ENCODE measurements at regions not wholly inside any gene's neighbourhood (a gene's known extent, or its start where the extent isn't known, plus 50 kb on each side); places are given as distances from the start of the nearest gene placed in this dataset.
"Not testable (repeated sequence)": the region's sequence is repeated elsewhere in the genome, so short reads cannot be mapped to it uniquely, and the experiment has no call there.

DNA sequence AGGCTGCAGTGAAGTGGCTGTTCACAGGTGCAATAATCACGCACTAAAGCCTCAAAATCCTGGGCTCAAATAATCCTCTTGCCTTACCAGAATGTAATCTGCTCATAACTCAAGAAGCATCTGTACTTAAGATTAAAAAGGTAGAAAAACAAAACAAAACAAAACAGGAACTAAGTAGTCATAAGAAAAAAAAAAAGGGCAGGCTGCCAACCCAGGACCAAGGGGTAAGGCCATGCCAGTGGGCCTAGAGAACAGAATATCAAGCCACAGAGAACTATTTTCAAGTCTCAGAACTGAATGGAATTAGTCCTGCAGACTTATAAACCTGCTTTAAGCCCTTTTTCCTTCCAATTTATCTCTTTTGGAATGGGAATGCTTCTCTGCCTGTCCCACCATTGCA is 64.8 kb upstream of the TBC1D3K start:
- ATAC-seq (no peak), DNase-seq (no peak)
- intact Hi-C loops (cut with DNase I), result no loop called here

DNA sequence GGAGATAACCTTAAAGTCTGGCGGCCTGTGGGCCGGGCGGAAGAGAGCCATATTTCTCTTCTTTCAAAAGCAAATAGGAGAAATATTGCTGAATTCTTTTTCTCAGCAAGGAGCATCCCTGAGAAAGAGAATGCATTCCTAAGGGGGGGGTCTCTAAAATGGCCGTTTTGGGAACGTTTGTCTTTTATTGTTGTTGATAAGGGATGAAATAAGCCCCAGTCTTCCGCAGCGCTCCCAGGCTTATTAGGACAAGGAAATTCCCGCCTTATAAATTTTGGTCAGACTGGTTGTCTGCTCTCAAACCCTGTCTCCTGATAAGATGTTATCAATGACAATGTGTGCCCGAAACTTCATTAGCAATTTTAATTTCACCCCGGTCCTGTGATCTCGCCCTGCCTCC is 65.8 kb upstream of the TBC1D3K start:
- ATAC-seq; DNase-seq; intact Hi-C loops (cut with DNase I): not testable (repeated sequence)

DNA sequence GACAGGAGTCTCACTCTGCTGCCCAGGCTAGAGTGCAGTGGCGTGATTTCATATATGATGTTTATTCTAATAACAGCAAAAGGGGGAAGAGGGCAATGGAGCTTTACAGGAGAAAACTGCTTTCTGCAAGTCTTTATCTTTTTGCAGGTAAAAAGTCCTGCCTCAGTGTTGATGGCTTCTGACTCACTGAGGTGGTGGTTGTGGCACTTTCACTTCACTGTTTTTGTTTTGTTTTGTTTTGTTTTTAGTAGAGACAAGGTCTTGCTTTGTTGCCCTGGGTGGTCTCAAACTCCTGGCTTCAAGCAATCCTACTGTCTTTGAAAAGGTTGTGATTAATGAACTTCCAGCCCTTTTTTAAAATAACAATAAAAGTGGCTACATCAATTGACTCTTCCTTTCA is 68.0 kb upstream of the TBC1D3K start:
- intact Hi-C loops (cut with DNase I), result no loop called here
- ATAC-seq (no peak), DNase-seq (no peak)

DNA sequence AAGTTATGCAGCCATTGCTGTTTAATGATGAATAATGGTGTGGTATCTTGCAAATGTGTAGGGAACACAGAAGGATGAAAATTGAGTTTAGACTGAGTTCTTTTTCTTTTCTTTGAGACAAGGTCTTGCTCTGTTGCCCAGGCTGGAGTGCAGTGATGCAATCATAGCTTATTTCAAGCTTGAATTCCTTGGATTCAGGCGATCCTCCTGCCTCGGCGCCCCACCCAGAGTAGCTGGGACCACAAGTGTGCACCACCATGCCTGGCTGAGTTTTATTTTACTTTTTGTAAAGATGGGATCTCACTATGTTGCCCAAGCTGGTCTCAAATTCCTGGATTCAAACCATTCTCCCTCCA is 74.6 kb upstream of the TBC1D3K start:
- ATAC-seq (no peak), DNase-seq (no peak)
- intact Hi-C loops (cut with DNase I), result no loop called here

DNA sequence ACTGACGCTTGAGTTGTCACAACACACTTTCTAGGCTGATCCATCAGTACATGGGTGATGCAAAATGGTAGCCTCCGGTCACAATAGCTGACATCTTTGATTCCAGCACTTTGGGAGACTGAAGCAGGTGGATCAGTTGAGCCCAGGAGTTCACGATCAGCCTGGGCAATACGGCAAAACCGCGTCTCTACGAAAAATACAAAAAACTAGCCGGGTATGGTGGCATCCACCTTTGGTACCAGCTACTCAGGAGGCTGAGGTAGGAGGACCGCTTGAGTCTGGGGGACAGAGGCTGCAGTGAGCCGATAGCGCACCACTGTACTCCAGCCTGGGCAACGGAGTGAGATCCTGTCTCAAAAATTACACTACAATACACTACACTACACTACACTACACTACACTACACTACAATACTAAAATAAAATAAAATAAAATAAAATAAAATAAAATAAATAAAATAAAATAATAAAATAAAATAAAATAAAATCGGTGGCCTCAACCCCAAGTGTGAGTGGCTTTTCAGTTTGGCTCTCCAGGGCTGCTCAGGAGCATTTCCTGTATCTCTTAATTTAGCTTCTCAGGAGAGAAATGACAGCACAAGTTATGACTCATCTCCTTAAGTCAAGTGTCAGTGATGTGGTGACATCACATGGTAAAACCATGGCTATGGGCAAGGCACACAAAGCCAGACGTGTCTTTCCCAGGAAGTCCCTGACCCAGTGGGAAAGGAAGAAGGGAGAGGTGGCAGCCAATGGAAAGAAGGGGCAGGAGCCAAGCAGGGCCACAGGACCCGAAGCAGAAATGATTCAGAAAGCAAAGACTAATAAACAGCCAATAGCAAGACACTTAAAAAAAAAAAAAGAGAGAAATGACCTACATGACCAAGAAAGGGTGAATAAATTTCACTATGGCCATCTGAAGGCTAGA is 75.3 kb upstream of the TBC1D3K start:
- intact Hi-C loops (cut with DNase I), result no loop called here
- ATAC-seq (peak in 1 of 2 donors; percentile 70), DNase-seq (no peak)

DNA sequence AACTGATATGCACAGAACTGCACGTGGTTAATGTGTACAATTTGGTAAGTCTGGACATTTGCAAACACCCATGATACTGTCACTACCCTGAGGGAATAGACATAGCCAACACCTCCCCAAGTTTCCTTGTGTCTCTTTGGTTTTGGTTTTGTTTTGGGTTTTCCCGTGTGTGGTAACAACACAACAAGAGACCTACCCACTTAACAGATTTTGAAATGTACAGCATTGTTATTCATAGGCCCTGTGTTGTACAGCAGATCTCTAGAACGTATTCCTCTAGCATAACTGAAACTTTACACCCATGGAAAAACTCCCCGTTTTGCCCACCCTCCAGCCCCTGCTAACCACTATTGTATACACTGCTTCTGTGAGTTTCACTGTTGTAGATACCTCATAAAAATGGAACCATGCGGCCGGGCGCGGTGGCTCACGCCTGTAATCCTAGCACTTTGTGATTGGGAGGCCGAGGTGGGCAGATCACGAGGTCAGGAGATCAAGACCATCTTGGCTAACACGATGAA is 76.3 kb upstream of the TBC1D3K start:
- DNase-seq (no peak), ATAC-seq (no peak)
- intact Hi-C loops (cut with DNase I), result no loop called here

DNA sequence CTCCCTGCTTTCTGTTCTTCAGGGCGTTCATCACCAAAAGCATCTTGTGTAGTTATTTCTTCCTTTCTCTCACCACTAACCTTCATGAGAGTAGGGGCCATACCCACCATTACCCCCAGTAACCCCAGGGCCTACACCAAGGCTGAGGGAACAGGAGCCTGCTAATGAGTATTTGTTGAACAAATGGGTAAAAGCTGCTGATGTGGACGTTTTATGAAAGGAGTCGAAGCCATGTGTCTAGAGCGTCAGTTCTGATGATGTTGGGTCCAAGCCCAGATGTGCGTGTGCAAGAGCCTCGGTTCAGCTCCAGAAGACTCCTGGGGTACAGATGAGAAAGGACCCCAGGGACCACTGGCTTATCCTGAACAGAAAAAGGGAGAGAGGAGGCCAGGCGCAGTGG is 77.1 kb upstream of the TBC1D3K start:
- DNase-seq (no peak), ATAC-seq (no peak)
- intact Hi-C loops (cut with DNase I), result no loop called here

DNA sequence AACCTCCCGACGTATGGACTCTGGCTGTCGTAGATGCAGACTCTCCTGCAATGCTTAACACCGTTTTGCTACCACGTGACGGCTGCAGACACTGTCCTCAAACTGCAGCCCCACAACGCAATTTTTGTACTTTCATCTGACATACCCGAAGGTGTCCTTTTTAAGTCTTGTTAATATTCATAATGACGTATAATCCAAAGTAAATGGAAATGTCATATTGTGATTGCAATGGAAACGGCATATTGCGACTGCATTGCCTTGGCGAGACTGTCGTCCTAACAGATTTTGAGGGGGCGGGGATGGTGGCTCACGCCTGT is 79.3 kb upstream of the TBC1D3K start:
- no peak for DNase-seq
- intact Hi-C loops (cut with DNase I), result no loop called here
- no peak for ATAC-seq

DNA sequence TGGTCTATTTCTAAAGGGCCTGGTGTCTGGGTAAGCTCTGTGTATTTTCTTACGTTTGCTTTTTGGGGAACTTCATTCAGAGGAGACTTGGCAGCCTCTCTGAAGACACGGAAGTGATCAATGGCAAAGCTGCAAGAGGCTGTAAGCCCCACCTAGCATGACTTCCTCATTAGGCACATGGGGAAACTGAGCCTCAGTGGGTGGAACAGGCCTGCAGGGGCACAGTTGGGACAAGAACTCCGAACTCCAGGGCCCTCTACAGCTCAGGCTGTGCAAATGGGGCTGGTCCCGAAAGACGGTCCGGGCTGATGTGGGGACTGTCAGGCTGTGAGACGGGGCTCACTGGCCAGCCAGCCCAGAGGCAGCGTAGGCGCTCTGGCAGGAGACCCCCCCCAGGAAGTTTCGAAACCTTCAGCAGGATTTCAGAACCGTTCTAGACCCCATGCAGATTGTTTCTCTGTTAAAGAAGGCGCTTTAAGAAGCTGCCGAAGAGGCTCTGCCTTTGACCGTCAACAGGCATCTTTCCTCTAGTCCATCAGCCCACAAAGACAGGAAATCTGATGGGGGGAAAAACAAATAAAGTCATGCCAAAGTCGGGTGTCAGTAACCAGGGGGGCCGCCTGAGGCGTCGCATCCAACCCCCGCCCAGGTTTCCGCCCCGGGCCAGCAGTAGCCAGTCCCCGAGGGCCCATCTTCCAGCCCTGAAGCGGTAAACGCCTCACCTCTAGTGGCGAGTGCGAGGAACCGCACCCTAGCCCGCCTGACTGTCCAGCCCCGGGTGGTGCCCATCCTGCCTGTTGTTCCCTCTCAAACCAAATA is 79.8 kb upstream of the TBC1D3K start:
- ATAC-seq (peak; percentile 78 to 89), DNase-seq (peak; percentile 58)
- intact Hi-C loops (cut with DNase I), result no loop called here

DNA sequence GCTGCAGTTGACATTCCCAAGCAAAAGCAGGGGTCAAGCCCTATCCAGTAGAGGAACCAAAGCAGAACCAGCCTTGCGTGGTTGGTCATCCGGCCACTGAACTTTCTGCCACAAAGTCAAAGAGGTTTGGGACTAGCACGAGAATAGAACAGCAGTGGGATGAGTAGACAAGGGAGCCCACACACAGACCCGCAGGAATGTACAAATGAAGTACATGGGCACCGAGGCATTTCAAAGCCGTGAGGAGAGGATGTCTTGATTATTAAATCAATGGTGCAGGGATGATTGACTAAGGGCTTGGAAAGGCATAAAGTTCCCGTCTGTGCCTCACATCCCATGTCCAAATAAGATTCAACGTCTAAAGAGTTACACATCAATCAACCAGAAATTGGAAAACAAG is 81.8 kb upstream of the TBC1D3K start:
- intact Hi-C loops (cut with DNase I), result no loop called here
- no peak for ATAC-seq
- no peak for DNase-seq

DNA sequence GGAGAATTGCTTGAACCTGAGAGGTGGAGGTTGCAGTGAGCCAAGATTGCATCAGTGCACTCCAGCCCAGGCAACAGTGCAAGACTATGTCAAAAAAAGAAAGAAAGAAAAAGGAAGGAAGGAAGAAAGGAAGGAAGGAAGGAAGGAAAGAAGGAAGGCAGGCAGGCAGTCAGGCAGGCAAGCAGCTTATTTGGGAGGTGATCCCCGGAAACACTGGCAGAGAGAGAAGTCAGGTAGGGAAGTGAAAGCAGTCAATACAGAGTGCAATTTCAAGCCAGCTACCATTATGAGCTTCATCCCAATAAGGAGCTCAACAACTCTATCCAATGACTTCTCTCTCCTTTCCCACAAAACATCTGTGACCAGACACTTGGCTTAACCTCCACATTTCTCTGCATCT is 83.0 kb upstream of the TBC1D3K start:
- DNase-seq, result no peak
- no peak for ATAC-seq
- intact Hi-C loops (cut with DNase I), result no loop called here

DNA sequence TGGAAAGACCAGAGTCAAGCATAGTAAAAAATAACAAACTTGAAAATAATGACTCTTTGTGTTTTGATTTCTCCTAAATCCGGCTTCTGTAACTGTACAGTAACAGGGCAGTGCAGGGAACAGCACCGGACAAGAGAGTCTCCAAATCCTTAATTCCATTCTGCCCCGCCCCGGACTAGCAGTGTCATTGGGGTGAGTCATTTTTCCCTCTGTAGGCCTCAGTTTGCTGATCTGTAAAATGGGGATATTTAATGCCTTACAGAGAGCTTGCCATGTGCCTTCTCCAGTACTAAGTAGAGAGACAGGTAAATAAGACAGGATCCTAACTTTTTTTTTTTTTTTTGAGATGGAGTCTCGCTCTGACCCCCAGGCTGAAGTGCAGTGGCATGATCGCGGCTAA is 83.6 kb upstream of the TBC1D3K start:
- ATAC-seq (no peak), DNase-seq (no peak)
- intact Hi-C loops (cut with DNase I), result no loop called here

DNA sequence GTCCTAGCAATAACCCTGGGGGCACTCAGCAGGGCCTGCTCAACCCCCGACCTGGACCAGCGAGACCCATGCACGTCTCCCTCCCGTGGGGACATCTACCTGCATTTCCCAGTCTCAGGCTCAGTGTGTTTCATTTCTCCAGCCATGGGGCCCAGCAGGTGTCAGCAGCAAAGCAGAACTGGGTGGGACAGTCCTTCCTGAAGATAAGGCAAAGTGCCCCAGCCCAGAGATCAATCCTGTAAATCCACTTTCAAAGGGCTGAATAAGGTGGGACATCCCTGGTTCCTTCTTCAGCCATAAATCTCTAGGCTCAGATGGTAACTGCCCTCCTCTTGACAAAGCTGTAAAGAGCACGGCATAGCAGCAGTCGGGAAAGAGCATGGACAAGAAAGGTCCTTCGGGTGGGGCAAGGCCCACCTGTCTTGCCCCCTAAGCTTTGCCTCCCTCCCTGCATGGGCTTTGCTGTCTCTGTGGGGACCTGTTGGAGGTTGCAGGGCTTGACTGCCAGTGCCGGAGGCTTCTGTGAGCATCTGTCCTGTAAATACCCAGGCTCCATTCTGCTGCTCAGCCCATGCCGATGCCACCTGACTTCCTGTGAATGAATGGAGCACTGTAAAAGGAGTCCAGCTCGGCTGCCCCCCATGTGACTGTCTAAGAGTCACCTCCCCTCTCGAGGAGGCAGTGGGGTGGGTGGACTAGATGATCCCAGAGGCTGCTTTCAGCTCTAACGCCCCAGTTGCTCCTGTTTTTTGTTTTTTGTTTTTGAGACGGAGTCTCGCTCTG is 84.8 kb upstream of the TBC1D3K start:
- DNase-seq, result no peak
- intact Hi-C loops (cut with DNase I), result no loop called here

DNA sequence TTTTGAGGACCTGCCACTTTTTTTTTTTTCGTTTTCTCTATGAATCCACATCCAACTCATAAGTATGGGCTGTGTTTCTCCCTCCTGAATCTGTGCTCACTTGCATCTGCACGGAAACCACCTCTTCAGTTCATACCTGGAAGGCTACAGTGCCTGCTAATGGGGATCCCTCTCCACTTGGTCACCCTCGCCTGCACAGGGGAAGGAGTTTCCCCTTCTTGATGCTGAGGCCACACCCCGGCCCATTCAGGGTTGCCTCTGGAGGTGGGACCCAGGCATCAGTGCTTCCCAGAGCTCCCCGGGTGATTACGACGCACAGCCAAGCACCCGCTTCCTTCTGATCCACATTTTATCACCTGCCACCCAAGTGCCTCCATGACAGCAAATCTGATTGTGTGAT is 85.9 kb upstream of the TBC1D3K start:
- ATAC-seq (no peak), DNase-seq (no peak)
- intact Hi-C loops (cut with DNase I), result no loop called here

More for the DNA sequence above, 84.8 kb upstream of the TBC1D3K start:
- ATAC-seq, result no peak

DNA sequence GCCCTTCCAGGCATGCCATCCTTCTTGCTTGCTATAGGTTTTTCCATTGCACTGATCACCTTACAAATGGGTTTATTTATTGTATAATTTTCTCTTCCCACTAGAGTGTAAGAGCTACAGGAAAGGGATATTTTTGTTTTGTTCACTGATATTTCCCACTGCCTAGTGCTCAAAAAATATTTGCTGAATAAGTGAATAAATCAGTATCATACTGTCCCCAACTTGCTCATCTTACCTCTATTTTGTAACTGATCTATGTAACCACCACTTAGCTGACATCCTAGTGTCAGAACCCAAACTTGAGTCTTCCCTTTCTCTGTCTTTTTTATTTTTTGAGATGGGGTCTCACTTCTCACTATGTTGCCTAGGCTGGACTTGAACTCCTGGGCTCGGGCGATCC is 87.6 kb upstream of the TBC1D3K start:
- no peak for ATAC-seq
- intact Hi-C loops (cut with DNase I), result no loop called here
- no peak for DNase-seq

DNA sequence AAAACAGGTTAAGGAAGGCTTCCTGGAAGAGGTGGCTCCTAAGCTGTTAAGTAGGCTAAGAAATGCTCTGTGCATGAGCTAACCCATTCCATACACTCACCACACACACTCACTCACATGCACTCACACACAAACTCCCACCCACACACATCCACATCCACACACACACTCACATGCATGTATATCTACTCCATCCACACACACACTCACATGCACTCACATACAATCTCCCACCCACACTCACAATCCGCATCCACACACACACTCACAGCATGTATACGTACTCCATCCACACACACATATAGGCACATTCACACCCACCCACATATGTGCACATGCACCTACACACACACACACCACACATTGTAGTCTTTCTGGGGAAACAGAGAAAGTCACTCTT is 89.3 kb upstream of the HNF1B start:
- ATAC-seq (no peak), DNase-seq (no peak)
- intact Hi-C loops (cut with DNase I), result no loop called here

DNA sequence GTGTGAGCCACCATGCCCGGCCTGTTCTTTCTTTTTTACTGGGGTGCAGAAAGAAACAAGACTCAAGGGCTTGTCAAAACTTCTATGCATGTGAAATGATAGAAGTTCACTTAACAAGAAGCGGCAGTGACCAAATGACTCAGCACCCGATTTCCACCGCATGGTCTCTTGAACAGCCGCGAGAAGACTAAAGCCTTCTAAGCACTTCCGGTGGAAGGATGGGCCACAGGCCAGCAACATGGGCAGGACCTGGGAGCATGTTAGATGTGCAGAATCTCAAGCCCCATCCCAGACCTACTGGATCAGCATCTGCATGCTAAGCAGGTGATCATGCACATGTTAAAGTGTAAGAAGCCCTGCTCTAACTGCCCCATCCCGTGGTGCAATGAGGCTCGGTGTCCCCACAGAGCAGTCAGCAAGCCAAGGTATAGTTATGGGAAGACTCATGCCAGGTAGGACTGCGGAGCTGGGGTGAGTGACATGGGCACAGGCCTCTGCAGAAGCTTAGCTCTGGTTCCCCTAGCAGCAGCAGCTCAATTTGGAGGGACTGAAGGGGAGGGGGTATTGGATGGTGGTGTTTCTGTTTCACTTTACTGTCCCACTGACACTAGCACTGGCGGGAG is 88.5 kb upstream of the HNF1B start:
- intact Hi-C loops (cut with DNase I), result no loop called here
- ATAC-seq (no peak), DNase-seq (no peak)

DNA sequence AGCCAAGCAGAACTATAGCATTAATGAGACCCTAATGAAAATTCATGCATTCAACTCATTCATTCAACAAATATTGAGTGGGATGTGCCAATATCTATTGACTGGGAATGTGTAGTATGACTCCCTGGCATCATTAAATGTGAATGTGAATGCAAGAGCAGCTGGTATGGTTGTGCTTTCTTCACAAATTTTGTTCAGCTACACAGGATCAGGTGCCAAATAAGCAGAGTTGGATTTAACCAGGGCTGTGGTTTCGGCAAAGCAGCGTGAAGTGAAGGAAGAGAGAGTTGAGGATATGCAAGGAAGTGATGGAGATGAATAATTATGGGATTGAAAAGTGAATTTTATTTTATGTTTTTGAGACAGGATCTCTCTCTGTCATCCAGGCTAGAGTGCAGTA is 87.1 kb upstream of the HNF1B start:
- ATAC-seq (no peak), DNase-seq (no peak)

DNA sequence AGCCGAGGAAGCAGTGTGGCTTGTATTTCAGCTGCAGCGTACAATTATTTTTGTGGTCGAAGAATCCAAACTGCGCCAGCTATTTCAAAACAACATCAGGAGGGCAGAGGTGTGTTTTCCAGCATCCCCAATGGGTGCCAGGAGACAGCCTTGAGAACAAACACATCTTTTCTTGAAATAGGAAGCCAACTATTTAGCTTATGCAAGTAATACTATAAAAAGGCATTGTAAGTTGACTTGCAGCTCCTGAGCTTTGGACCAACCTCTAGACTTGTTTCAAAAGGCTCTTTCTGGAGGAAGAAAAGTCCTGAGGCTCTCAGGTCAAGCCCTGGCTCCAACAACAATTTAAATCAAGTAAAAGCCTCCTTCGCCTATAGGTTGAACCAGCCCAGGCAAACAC is 86.6 kb upstream of the HNF1B start:
- no peak for ATAC-seq
- DNase-seq, result no peak
- intact Hi-C loops (cut with DNase I), result no loop called here

More for the DNA sequence above, 87.1 kb upstream of the HNF1B start:
- intact Hi-C loops (cut with DNase I), result no loop called here

All from left cardiac atrium (tissue), 4 donors.